Ascending aorta (tissue), 2 donors: ENCODE measurements at regions not wholly inside any gene's neighbourhood (a gene's known extent, or its start where the extent isn't known, plus 50 kb on each side); places are given as distances from the start of the nearest gene placed in this dataset.

Experiments used
- DNase-seq, 2 donors: peaks; one replicate each; pipeline ENCODE4 v3.0.0-alpha.2; 2019; ENCODE audit warnings: low spot score in 2 of 2
- H3K27ac ChIP-seq, 2 donors: fragments of 200-600 bp; sonication (generic); one replicate each; pipeline ENCODE4 v1.5.1; 2016 to 2017; ENCODE audit warnings: mild to moderate bottlenecking in 1 of 2
- H3K27me3 ChIP-seq: fragments of 200-600 bp; sonication (generic); one replicate; pipeline ENCODE4 v1.5.1; 2017
- H3K36me3 ChIP-seq, 2 donors: fragments of 200-600 bp; sonication (generic); one replicate each; pipeline ENCODE4 v1.5.1; 2016
- H3K4me1 ChIP-seq, 2 donors: fragments of 200-600 bp; sonication (generic); one replicate each; pipeline ENCODE4 v1.5.1; 2016 to 2017; ENCODE audit warnings: mild to moderate bottlenecking in 1 of 2
- H3K4me3 ChIP-seq, 2 donors: fragments of 200-600 bp; sonication (generic); one replicate each; pipeline ENCODE4 v1.5.1; 2016 to 2017; ENCODE audit warnings: mild to moderate bottlenecking in 1 of 2
- H3K9me3 ChIP-seq, 2 donors: fragments of 200-600 bp; sonication (generic); one replicate each; pipeline ENCODE4 v1.5.1; 2016
- CTCF ChIP-seq, 3 experiments: fragments of 200-600 bp in 2 of 3; fragments of 450-650 bp in 1 of 3; sonication (generic) in 2 of 3; IDR thresholded peaks; one replicate each; pipeline ENCODE4 v1.5.1; 2016 to 2019; ENCODE audit warnings: antibody characterized with exemption in 3 of 3, mild to moderate bottlenecking in 1 of 3, moderate library complexity in 1 of 3
- intact Hi-C: fragments of 100-400 bp; cut with DNase I; formaldehyde crosslinking; loops from one replicate; pipeline ENCODE4 v1.15.1; 2023

- no peak for DNase-seq
- TF ChIP-seq CTCF (IDR thresholded peaks at IDR 0.05): no peak
- no peak overlapping the region for H3K4me3 ChIP-seq
- no peaks in the 10 kb centered on the region for H3K4me1 ChIP-seq
- intact Hi-C loops: no loop called here
- H3K27ac ChIP-seq: no peak overlapping the region
- no peaks in the 10 kb centered on the region for H3K27me3 ChIP-seq
- H3K36me3 ChIP-seq: no peaks in the 10 kb centered on the region
- peaks cover under 1 to 3% of the 10 kb centered on the region in 2 donors for H3K9me3 ChIP-seq
These were observed 131.2 kb downstream of the IRF8 start for GRCh38 chr16:86030116-86030515.

- no peak overlapping the region for H3K4me3 ChIP-seq
- H3K9me3 ChIP-seq: no peaks in the 10 kb centered on the region
- H3K4me1 ChIP-seq: no peaks in the 10 kb centered on the region
- no peaks in the 10 kb centered on the region for H3K36me3 ChIP-seq
- no peaks in the 10 kb centered on the region for H3K27me3 ChIP-seq
- no peak for DNase-seq
- no peak overlapping the region for H3K27ac ChIP-seq
- TF ChIP-seq CTCF (IDR thresholded peaks at IDR 0.05): no peak
- intact Hi-C loops: no loop called here
These were observed 132.2 kb downstream of the IRF8 start for GRCh38 chr16:86031141-86031678.

- Histone ChIP-seq H3K27ac (no peak overlapping the region), H3K4me3 (no peak overlapping the region), H3K36me3 (no peaks in the 10 kb centered on the region), H3K4me1 (no peaks in the 10 kb centered on the region), H3K27me3 (no peaks in the 10 kb centered on the region), H3K9me3 (no peaks in the 10 kb centered on the region)
- intact Hi-C loops: no loop called here
- DNase-seq: no peak
- no peak for TF ChIP-seq CTCF (IDR thresholded peaks at IDR 0.05)
These were observed 134.1 kb downstream of the IRF8 start for GRCh38 chr16:86033016-86033474.

GRCh38 chr16:86033971-86034370 is 135.0 kb downstream of the IRF8 start:
- no peaks in the 10 kb centered on the region for H3K9me3 ChIP-seq
- intact Hi-C loops: no loop called here
- H3K27ac ChIP-seq: no peak overlapping the region
- no peak for TF ChIP-seq CTCF (IDR thresholded peaks at IDR 0.05)
- H3K4me3 ChIP-seq: no peak overlapping the region
- H3K27me3 ChIP-seq: no peaks in the 10 kb centered on the region
- H3K4me1 ChIP-seq: no peaks in the 10 kb centered on the region
- H3K36me3 ChIP-seq: no peaks in the 10 kb centered on the region
- DNase-seq: no peak

- no peaks in the 10 kb centered on the region for H3K4me1 ChIP-seq
- H3K27ac ChIP-seq: no peak overlapping the region
- H3K9me3 ChIP-seq: no peaks in the 10 kb centered on the region
- DNase-seq: no peak
- intact Hi-C loops: no loop called here
- H3K27me3 ChIP-seq: no peaks in the 10 kb centered on the region
- H3K4me3 ChIP-seq: no peak overlapping the region
- no peak for TF ChIP-seq CTCF (IDR thresholded peaks at IDR 0.05)
- H3K36me3 ChIP-seq: no peaks in the 10 kb centered on the region
These were observed 135.5 kb downstream of the IRF8 start for GRCh38 chr16:86034421-86034919.

GRCh38 chr16:86035906-86036305 is 136.9 kb downstream of the IRF8 start:
- H3K36me3 ChIP-seq: no peaks in the 10 kb centered on the region
- no peak for TF ChIP-seq CTCF (IDR thresholded peaks at IDR 0.05)
- intact Hi-C loops: no loop called here
- H3K27me3 ChIP-seq: no peaks in the 10 kb centered on the region
- DNase-seq: no peak
- H3K4me3 ChIP-seq: no peak overlapping the region
- no peak overlapping the region for H3K27ac ChIP-seq
- H3K9me3 ChIP-seq: no peaks in the 10 kb centered on the region
- H3K4me1 ChIP-seq: no peaks in the 10 kb centered on the region
